ENCODE measurements at regions not wholly inside any gene's neighbourhood (a gene's known extent, or its start where the extent isn't known, plus 50 kb on each side); places are given as distances from the start of the nearest gene placed in this dataset.

DNA sequence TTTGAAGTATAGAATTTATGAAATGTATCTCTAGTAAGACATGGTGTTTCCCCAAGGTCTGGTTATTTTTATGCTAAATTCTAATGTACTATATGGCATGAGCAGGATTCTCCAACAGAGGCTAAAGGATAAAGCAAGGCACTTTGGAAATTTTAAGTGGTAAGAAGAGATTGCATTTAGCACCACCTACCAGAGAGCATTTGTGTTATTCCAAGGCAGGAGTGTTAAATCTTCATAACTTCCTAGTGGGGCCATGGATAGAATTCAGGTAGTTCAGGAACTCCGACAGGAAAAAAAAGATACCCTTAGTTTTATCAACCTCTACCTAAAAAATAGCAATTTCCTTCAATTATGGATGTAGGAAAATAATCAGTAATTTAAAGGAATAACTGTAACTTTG is 497.4 kb upstream of the CRIM1 start:
- TF ChIP-seq, protein P1, sequence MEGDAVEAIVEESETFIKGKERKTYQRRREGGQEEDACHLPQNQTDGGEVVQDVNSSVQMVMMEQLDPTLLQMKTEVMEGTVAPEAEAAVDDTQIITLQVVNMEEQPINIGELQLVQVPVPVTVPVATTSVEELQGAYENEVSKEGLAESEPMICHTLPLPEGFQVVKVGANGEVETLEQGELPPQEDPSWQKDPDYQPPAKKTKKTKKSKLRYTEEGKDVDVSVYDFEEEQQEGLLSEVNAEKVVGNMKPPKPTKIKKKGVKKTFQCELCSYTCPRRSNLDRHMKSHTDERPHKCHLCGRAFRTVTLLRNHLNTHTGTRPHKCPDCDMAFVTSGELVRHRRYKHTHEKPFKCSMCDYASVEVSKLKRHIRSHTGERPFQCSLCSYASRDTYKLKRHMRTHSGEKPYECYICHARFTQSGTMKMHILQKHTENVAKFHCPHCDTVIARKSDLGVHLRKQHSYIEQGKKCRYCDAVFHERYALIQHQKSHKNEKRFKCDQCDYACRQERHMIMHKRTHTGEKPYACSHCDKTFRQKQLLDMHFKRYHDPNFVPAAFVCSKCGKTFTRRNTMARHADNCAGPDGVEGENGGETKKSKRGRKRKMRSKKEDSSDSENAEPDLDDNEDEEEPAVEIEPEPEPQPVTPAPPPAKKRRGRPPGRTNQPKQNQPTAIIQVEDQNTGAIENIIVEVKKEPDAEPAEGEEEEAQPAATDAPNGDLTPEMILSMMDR (IDR thresholded peaks at IDR 0.05; ENCODE audit: poor library complexity, severe bottlenecking), result no peak
- no peak for TF ChIP-seq EP300 (conservative IDR thresholded peaks at IDR 0.05; ENCODE audit: poor library complexity, severe bottlenecking)
- TF ChIP-seq, protein P2, sequence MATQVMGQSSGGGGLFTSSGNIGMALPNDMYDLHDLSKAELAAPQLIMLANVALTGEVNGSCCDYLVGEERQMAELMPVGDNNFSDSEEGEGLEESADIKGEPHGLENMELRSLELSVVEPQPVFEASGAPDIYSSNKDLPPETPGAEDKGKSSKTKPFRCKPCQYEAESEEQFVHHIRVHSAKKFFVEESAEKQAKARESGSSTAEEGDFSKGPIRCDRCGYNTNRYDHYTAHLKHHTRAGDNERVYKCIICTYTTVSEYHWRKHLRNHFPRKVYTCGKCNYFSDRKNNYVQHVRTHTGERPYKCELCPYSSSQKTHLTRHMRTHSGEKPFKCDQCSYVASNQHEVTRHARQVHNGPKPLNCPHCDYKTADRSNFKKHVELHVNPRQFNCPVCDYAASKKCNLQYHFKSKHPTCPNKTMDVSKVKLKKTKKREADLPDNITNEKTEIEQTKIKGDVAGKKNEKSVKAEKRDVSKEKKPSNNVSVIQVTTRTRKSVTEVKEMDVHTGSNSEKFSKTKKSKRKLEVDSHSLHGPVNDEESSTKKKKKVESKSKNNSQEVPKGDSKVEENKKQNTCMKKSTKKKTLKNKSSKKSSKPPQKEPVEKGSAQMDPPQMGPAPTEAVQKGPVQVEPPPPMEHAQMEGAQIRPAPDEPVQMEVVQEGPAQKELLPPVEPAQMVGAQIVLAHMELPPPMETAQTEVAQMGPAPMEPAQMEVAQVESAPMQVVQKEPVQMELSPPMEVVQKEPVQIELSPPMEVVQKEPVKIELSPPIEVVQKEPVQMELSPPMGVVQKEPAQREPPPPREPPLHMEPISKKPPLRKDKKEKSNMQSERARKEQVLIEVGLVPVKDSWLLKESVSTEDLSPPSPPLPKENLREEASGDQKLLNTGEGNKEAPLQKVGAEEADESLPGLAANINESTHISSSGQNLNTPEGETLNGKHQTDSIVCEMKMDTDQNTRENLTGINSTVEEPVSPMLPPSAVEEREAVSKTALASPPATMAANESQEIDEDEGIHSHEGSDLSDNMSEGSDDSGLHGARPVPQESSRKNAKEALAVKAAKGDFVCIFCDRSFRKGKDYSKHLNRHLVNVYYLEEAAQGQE (IDR thresholded peaks at IDR 0.05; ENCODE audit: borderline replicate concordance), result no peak
